PC-3 (cell line): ENCODE measurements at regions not wholly inside any gene's neighbourhood (a gene's known extent, or its start where the extent isn't known, plus 50 kb on each side); places are given as distances from the start of the nearest gene placed in this dataset.

ENCODE experiments used
- CTCF ChIP-seq: fragments of 300-600 bp; sonication (generic); conservative IDR thresholded peaks from 2 replicates; pipeline ENCODE4 v1.5.1; 2017; ENCODE audit warnings: antibody characterized with exemption, low read depth, mild to moderate bottlenecking, low read length
- EZH2 ChIP-seq: fragments of 300-600 bp; sonication (generic); IDR thresholded peaks from one replicate; pipeline ENCODE4 v1.6.1; 2017; ENCODE audit warnings: antibody characterized with exemption, mild to moderate bottlenecking, low read length; ENCODE audit not compliant: unreplicated experiment
- EZH2phosphoT487 ChIP-seq: fragments of 300-600 bp; sonication (generic); IDR thresholded peaks from 2 replicates; pipeline ENCODE4 v1.6.1; 2018; ENCODE audit warnings: mild to moderate bottlenecking, antibody characterized with exemption, low read length, borderline replicate concordance

DNA sequence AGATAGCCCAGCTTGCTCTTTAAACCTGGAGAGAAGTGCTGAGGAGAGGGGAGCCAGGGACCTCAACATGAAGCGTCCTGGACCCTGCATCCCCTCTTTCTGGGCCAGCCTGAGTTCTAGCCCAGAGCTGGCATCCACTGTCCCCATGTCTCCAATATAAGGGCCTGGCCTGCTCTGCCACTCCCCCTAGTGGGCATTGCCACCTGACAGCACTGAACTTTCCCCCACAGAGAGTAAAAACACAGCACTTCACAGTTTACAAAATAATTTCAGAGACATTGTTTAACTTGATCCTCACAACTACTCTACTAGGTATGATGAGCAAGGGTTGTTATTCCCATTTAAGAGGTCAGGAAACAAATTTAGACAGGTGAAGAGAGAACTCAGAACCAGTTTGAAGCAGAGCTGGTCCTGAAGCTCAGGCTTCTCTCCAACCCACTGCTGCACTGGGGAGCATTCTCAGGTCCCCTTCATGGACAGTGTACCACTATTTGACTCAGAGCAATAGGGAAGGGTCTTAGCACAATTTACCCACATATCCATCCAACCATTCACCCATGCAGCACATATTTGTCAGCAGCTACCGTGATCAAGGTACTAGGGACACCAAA, 151.2 kb downstream of the DMRTA2 start:
- TF ChIP-seq CTCF: peak; percentile 57
- no peak for TF ChIP-seq EZH2phosphoT487
- TF ChIP-seq EZH2: no peak
